Endothelial cell of umbilical vein (primary cell): ENCODE measurements at regions not wholly inside any gene's neighbourhood (a gene's known extent, or its start where the extent isn't known, plus 50 kb on each side); places are given as distances from the start of the nearest gene placed in this dataset.

Source experiments
- BruUV-seq: library from RNA; stranded (reverse); fragments of 400-500 nt; replicated peaks from 2 replicates; lab custom pipeline; 2021; lab: Mats Ljungman, UMichigan
- CTCF ChIA-PET: fragments of 300-600, 350-600 bp; sonication (Branson Sonifier 250); formaldehyde crosslinking; loops from one replicate; lab custom pipeline; 2021; ENCODE audit warnings: antibody characterized with exemption, inconsistent platforms; lab: Charles Lee
- POLR2A ChIA-PET: fragments of 300-600, 350-600 bp; sonication (Branson Sonifier 250); formaldehyde crosslinking; loops from one replicate; lab custom pipeline; 2021; ENCODE audit warnings: antibody characterized with exemption, inconsistent platforms; lab: Charles Lee
- DNase-seq: peaks from one replicate; pipeline ENCODE4 v3.0.0-alpha.2; 2011; ENCODE audit warnings: low read depth, low spot score
- FAIRE-seq: peaks from 2 replicates; lab custom pipeline; 2011; peaks lifted over from hg19 to GRCh38; lab: Jason Lieb, UNC
- H2AFZ ChIP-seq: 2 replicates; pipeline ENCODE4 v1.6.0; 2012; ENCODE audit warnings: low read depth, low read length, control low read depth, inconsistent platforms
- H3K27ac ChIP-seq: 2 replicates; pipeline ENCODE4 v1.5.1; 2011; ENCODE audit warnings: low read depth, mild to moderate bottlenecking, control low read depth, low read length, moderate library complexity; ENCODE audit not compliant: insufficient read depth
- H3K27me3 ChIP-seq, 2 experiments: 2 replicates each; pipeline versions ENCODE4 v1.6.0 to v1.6.1; 2011; ENCODE audit warnings: low read length in 2 of 2, mixed read lengths in 1 of 2; ENCODE audit not compliant: control insufficient read depth in 2 of 2, insufficient read depth in 2 of 2
- H3K36me3 ChIP-seq, 2 experiments: 2 replicates in 1 of 2; 3 replicates in 1 of 2; pipeline ENCODE4 v1.5.1; 2011; ENCODE audit warnings: low read length in 2 of 2, mild to moderate bottlenecking in 1 of 2, moderate library complexity in 1 of 2; ENCODE audit not compliant: control insufficient read depth in 2 of 2, insufficient read depth in 2 of 2; ENCODE audit errors: extremely low read depth in 1 of 2
- H3K4me1 ChIP-seq: 3 replicates; pipeline ENCODE4 v1.5.1; 2011; ENCODE audit warnings: mild to moderate bottlenecking, low read length; ENCODE audit not compliant: control insufficient read depth, insufficient read depth; ENCODE audit errors: extremely low read depth
- H3K4me2 ChIP-seq: 2 replicates; pipeline ENCODE4 v1.6.1; 2011; ENCODE audit warnings: low read length, control low read depth, mixed read lengths; ENCODE audit not compliant: insufficient read depth
- H3K4me3 ChIP-seq, 3 experiments: fragments of 200-600 bp in 1 of 3; sonication (generic), shearing (Covaris generic) in 1 of 3; replicated peaks in 1 of 3; 2 replicates each; pipeline ENCODE4 v1.5.1; 2011 to 2016; ENCODE audit warnings: control low read depth in 3 of 3, low read length in 3 of 3, mild to moderate bottlenecking in 2 of 3, inconsistent platforms in 1 of 3, low read depth in 1 of 3, moderate library complexity in 1 of 3; ENCODE audit not compliant: insufficient read depth in 1 of 3
- H3K79me2 ChIP-seq: 2 replicates; pipeline ENCODE4 v1.6.0; 2012; ENCODE audit warnings: low read length, inconsistent platforms; ENCODE audit not compliant: control insufficient read depth, insufficient read depth
- H3K9ac ChIP-seq: replicated peaks from 2 replicates; pipeline ENCODE3; 2011; ENCODE audit warnings: low read length, control low read depth; ENCODE audit not compliant: insufficient read depth; ENCODE audit errors: extremely low read depth
- H3K9me1 ChIP-seq: replicated peaks from 3 replicates; pipeline ENCODE4 v1.6.0; 2011; ENCODE audit warnings: mild to moderate bottlenecking, low read length; ENCODE audit not compliant: control insufficient read depth, insufficient read depth; ENCODE audit errors: extremely low read depth
- H3K9me3 ChIP-seq: replicated peaks from 2 replicates; pipeline ENCODE4 v1.5.1; 2012; ENCODE audit warnings: low read length, inconsistent platforms; ENCODE audit not compliant: control insufficient read depth, insufficient read depth
- H4K20me1 ChIP-seq: replicated peaks from 2 replicates; pipeline ENCODE3; 2011; ENCODE audit warnings: mild to moderate bottlenecking, low read length; ENCODE audit not compliant: control insufficient read depth, insufficient read depth; ENCODE audit errors: extremely low read depth
- CTCF ChIP-seq, 2 donors: IDR thresholded peaks; 1 replicate in 1 of 2; 2 replicates in 1 of 2; pipeline ENCODE4 v1.5.1; 2011; ENCODE audit warnings: low read length in 2 of 2, mild to moderate bottlenecking in 2 of 2, moderate library complexity in 2 of 2, control low read depth in 1 of 2, inconsistent platforms in 1 of 2, low read depth in 1 of 2; ENCODE audit not compliant: insufficient read depth in 1 of 2; ENCODE audit errors: extremely low read depth in 1 of 2
- EZH2 ChIP-seq: IDR thresholded peaks from 2 replicates; pipeline ENCODE4 v1.6.1; 2012; ENCODE audit warnings: borderline replicate concordance, low read depth, mild to moderate bottlenecking, moderate library complexity, low read length, inconsistent platforms; ENCODE audit not compliant: severe bottlenecking
- FOS ChIP-seq: IDR thresholded peaks from 2 replicates; pipeline ENCODE4 v1.6.1; 2011; ENCODE audit warnings: mild to moderate bottlenecking, low read length, moderate library complexity, borderline replicate concordance; ENCODE audit not compliant: insufficient read depth
- GATA2 ChIP-seq: IDR thresholded peaks from 2 replicates; pipeline ENCODE4 v1.7.0; 2011; ENCODE audit warnings: low read depth, mild to moderate bottlenecking, moderate library complexity, mixed read lengths, low read length; ENCODE audit not compliant: insufficient read length, insufficient read depth
- JUN ChIP-seq: IDR thresholded peaks from 2 replicates; pipeline ENCODE4 v1.6.1; 2011; ENCODE audit warnings: borderline replicate concordance, low read depth; ENCODE audit not compliant: insufficient read length, insufficient read depth
- MAX ChIP-seq: IDR thresholded peaks from 2 replicates; pipeline ENCODE4 v1.6.1; 2011; ENCODE audit not compliant: insufficient read depth, insufficient read length
- MYC ChIP-seq: IDR thresholded peaks from one replicate; pipeline ENCODE4 v1.6.1; 2011; ENCODE audit warnings: mild to moderate bottlenecking, low read depth, low read length
- POLR2A ChIP-seq: IDR thresholded peaks from 2 replicates; pipeline ENCODE4 v1.6.1; 2012; ENCODE audit warnings: low read depth, mild to moderate bottlenecking, control low read depth, low read length
- POLR2AphosphoS5 ChIP-seq: IDR thresholded peaks from 2 replicates; pipeline ENCODE4 v1.6.1; 2012; ENCODE audit warnings: low read depth, mild to moderate bottlenecking, control low read depth, low read length, moderate library complexity; ENCODE audit not compliant: insufficient read depth
- dilution Hi-C: fragments of 300-500 bp; cut with MboI; formaldehyde crosslinking; loops from one replicate; pipeline ENCODE4 v1.15.0; 2019; ENCODE audit warnings: low sequenced_read_pairs; ENCODE audit not compliant: extremely low pct_ligation_motif_present
- intact Hi-C: fragments of 100-400 bp; cut with micrococcal nuclease; formaldehyde crosslinking; loops from one replicate; pipeline ENCODE4 v1.10.0; 2022

- H3K9me1 ChIP-seq = no peaks in the 10 kb centered on the region
- no peak overlapping the region for H3K4me3 ChIP-seq
- no peak overlapping the region for H3K9ac ChIP-seq
- no peaks in the 10 kb centered on the region for H3K4me1 ChIP-seq
- CTCF ChIA-PET = no interaction called here
- intact Hi-C loops = no loop called here
- DNase-seq (no peak), FAIRE-seq (no peak)
- no peak overlapping the region for H3K27ac ChIP-seq
- no peak overlapping the region for H2AFZ ChIP-seq
- H3K36me3 ChIP-seq = no peaks in the 10 kb centered on the region
- no peaks in the 10 kb centered on the region for H4K20me1 ChIP-seq
- H3K9me3 ChIP-seq = no peaks in the 10 kb centered on the region
- H3K79me2 ChIP-seq = no peaks in the 10 kb centered on the region
- BruUV-seq = no TSS peak
- POLR2A ChIA-PET = no interaction called here
- no peaks in the 10 kb centered on the region for H3K27me3 ChIP-seq
- no peak for TF ChIP-seq POLR2A
- no peak for TF ChIP-seq CTCF (IDR thresholded peaks at IDR 0.05; ENCODE audit: extremely low read depth in 1 of 2, insufficient read depth in 1 of 2, low read depth in 1 of 2, low read length in 2 of 2)
- no peak for TF ChIP-seq MYC
- TF ChIP-seq POLR2AphosphoS5 = no peak
- no peak for TF ChIP-seq EZH2
- no peak for TF ChIP-seq GATA2
- no peak for TF ChIP-seq JUN
- no peak for TF ChIP-seq FOS
- no peak for TF ChIP-seq MAX
- H3K4me2 ChIP-seq = no peak overlapping the region
- dilution Hi-C loops = no loop called here
Measured at GRCh38 chr15:95624100-95624499, 706.4 kb upstream of the NR2F2 start.
